GM19238 (cell line): ENCODE measurements at regions not wholly inside any gene's neighbourhood (a gene's known extent, or its start where the extent isn't known, plus 50 kb on each side); places are given as distances from the start of the nearest gene placed in this dataset.

Source experiments
- DNase-seq: peaks from one replicate; pipeline ENCODE4 v3.0.0; 2011; ENCODE audit warnings: low spot score; ENCODE audit not compliant: insufficient read length

GRCh38 chr3:186487819-186488218 lies 56.4 kb downstream of the CRYGS start:
- no peak for DNase-seq

DNA sequence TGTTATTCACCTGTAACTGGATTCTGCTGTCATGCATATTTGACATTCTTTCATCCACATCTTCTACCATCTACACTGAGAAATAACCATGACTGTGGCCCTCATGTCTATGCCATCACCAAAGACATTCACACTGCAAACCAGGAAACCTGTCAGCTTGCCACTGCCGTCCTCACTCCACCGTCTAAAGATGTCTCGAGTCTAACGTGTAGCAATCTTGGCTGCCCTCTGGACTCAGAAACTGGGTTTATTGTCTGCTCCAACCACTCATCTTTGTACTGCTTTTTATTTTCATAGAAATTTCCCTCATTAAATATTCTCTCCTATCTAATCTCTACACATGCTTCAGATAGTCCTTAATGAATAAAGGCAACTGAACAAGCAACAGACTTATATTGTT lies 57.1 kb downstream of the CRYGS start:
- no peak for DNase-seq

- DNase-seq, result no peak
Measured at GRCh38 chr3:186483611-186484340, 60.4 kb downstream of the CRYGS start.

- no peak for DNase-seq
Measured at GRCh38 chr3:186481526-186481925, 62.7 kb downstream of the CRYGS start.

GRCh38 chr3:186477876-186478275 lies 66.3 kb downstream of the CRYGS start:
- DNase-seq, result no peak

DNA sequence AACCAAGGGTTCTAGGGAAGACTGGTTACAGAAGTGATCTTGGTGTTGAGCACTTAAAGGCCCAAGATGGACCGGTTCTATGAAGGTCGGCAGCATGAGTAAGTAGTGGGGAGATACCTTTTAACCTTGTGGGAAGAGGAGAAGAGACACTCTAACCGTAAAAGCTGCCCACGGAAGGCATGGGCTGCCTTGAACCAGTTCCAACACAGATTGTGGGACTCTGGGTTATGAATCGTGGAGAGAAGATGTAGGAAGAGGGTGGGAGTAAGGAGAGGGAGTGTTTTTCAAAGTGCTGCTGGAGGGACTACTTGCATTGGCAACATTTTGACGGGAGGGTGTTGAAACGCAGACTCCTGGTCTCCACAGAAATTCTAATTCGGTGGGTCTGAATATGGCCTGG lies 67.1 kb downstream of the CRYGS start:
- DNase-seq, result no peak

DNA sequence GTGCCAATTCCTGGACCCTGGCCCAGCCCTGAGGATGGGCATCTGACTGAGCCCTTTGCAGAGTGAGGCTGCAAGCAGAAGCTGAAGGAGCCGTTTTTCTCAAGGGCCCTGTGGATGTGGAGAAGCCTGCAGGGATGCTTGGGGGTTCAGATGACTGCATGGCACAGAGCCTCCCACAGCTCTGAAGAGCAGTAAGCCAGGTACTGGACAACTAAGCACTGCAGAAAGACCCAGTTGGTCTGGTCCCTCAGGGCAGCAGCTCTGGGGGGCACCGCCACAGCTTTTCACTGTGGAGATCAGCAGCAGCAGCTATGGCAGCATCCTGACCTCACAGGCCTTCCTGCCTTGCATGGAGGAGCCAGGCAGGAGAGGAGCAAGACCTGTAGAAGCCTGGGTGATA lies 67.6 kb downstream of the CRYGS start:
- DNase-seq, result no peak

- DNase-seq, result no peak
Measured at GRCh38 chr3:186476044-186476468, 68.1 kb downstream of the CRYGS start.

DNA sequence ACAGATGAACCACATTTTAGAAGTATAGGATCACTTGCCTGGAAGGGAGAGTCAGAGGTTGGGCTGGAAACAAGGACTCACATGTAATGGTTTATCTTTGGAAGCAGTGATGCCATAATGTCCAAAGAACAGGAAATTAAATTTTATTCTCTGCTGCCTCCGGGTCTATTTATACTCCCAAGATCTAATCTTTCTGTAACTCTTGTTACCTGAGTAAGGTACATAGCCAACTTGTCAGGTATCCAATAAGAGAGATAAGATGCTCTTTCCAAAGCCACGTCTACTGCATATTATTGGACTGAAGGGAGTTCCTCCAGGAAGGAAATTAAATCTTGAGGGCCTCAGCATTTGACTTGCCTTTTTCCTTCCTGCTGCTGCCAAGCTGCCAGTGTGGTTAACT lies 71.0 kb downstream of the CRYGS start:
- no peak for DNase-seq

DNA sequence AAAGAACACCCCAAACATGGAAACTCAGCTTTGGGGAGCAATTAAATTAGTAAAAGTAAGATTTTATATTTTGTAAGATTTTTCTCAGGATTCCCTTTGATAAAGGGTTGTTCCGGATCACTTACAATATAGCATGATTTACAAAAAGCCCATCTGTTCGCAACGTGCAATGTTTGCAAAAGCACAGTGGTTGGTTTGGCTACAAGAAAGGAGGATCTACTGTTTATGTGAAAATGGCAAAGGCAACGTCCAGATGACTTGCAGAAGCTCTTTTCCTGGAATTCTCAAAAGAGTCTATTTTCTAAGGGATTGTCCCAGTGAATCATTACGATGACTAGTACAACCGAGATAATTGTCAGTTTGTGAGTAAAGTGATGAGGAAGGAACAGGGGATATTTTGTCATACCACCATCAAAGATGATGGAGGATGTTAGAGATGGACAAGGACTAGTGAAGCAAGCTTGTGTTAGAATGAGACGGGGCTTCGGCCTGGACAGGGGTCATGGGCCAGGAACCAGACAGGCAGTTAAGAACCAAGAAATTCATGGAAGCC lies 71.6 kb downstream of the CRYGS start:
- DNase-seq, result no peak

DNA sequence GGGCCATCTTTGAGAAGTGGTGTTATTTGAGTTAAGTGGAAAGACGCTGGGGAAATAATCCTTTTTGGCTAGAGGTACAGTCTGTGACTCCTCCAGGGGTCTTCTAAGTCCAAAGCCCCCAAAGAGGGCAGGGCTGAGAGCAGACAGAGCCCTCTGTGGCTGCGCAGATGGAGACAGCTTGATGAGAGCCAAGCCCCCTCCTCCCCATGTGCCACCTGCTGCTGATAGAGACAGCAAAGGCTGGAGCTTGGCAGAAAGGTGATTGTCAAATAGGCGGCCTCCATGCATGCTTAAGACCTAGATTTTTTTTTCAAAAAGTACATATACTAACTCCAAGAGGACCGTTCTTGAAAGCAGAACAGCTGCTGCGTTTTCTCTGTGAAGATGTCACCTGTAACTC lies 72.4 kb downstream of the CRYGS start:
- DNase-seq, result no peak

DNA sequence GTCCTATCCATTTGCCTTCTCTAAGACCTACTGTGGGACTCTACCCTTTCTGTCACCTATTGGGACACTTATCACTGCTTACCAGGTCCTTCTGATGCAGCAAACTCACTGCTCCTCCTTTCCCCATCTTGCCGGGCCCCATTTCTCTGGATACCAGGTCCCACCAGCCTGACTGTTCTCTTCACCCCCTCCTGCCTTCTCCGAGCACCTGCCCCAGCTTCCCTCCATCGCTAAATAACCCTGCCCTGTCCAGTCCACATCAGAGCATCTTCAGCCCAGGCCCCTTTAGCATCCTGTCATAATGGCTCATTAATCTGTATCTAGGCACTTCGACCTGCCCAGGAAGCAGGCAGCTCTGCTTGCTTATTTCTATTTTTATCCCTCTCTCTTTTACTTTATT lies 74.7 kb downstream of the CRYGS start:
- DNase-seq, result no peak

- DNase-seq, result no peak
Measured at GRCh38 chr3:186467969-186468368, 76.2 kb downstream of the CRYGS start.

DNA sequence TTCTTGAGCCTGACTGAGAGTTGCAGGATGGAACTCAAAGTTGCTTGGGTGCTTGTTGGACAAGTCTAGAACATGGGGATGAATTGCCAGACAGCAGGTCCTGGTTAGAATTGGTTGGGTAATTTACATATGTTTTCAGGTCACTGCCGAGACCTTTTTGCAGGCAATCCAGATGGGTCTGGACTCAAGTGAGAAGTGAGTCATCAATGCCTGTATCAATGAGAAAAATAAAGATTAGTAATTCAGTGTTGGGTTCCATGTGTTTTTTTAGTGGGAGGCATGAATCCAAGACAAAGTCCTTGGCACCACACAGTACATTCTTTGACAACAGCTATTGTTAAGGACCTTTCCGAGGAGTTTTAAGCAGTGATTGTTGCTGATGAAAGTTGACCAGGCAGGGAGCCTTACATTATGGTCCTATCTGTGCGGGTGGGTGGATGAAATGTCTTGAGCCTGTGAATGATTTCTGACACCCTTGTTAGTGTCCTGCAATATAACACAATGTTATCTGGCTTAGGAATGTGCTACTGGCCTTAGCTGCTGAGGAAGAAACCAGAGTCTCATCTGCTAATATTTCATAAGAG lies 77.7 kb downstream of the CRYGS start:
- DNase-seq, result no peak

GRCh38 chr3:186465508-186465907 lies 78.7 kb downstream of the CRYGS start:
- no peak for DNase-seq

DNA sequence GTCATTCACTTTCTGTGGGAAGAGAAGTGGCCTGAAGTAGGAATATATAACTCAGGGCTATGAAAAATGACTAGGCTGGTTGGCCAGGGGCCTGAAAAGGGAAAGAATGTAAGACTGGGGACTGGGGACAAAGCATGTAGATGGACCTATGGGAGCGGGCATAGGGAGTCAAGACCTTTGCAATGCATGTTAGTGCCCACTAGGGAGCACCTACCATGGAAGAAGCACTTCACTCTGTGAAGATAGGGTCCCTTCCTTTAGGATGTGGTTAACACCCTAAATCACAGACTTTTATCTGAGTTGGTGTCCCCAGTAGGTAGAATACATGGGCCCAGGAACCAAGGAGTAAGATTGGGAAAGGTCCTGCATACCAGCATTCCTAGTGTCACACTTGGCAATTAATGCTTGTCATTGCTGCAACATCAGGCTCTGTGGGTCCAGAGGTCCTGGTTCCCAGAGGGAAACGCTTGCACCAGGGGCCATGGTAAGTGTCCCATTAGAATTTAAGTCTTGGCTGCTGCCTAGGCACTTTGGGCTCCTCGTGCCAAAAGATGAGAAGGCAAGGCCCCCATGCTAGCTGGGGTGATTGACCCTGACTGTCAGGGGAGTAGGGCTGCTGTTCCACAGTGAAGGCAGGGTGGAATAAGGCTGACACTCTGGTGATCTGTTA lies 79.6 kb downstream of the CRYGS start:
- no peak for DNase-seq

DNA sequence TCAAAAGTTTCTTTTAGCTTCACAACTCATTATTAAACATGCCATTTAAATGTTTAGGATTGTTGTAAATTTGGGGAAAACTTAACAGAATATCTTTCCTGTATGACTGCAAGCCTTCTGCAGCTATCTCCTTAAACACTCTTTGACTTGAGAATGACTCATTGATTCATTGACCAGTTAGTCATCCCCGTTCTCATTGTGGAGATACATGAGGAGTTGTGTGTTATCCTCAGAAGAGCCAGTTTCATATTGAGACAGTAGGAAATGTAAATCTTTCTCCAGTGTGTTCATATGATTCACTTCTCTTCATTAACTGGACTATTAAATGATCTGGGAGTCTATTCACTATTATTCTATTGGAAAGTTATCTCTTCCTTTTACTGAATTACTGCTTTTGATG lies 83.0 kb downstream of the CRYGS start:
- DNase-seq, result no peak

DNA sequence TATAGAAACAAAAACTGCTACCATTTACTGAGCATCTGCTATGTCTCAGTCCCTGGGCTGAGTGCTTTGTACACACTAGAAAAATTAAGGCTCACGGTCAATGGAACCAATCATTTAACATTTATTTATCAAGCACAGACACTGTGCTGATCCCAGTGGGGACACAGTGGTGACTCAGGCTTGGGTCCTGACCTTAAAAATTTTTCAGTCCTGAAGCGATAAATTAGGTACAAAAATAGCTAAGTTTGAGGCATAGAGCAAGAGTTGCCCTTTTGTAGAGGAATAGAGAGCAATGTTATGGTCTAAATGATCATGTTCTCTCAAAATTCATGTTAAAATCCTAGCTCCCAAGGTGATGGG lies 85.1 kb downstream of the CRYGS start:
- DNase-seq, result no peak

DNA sequence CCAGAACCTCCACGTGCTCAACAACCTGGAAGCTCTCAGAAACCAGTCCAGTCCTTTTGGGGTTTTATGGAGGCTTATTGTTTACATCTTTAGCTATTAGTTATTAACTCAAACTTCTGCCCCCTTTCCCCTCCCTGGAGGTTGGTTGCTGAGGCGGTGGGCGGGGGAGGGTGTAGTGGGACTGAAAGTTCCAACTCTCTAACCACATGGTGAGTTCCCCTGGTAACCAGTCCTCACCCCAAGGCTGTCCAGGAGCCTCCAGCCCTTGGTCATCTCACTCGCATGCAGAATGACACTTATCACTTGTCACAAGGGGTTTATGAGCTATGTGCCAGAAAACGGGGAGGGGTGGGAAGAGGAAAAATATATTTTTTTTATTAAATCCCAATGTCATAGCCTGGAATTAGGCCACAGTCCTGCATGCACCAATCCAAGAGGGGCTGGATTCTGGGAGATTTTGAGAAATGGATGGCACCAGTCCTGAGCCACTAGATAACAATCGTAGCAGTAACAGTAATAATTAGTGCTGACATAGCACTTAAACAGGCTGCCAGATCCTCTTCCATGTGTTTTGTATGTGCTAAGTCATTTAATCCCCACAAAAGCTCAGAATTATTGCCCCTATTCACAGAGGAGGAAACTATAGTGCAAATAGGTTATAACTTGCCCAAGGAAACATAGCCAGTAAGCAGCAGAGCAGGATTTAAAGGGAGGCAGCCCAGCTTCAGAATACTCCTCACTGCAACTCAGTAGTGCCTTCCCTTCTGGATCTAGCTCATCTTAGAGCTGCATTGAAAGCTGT lies 85.7 kb downstream of the CRYGS start:
- no peak for DNase-seq

DNA sequence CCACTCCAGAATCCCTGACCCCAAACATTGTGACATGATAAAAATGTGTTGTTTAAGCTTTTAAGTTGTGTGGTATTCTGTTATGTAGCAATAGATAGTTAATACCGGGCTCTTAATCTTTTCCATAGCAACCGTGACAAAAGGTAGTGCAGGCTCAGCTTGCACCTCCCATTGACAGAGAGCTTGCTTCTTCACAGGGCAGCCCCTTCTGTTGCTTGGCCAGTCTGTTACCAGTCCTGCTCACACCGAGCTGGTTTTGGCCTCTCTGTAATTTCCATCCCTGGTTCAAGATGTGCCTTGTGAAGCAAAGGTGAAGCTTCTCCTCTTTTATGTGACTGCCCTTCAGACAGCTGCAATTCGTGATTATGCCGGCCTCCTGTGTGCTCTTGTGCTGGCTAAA lies 86.9 kb downstream of the CRYGS start:
- no peak for DNase-seq

DNA sequence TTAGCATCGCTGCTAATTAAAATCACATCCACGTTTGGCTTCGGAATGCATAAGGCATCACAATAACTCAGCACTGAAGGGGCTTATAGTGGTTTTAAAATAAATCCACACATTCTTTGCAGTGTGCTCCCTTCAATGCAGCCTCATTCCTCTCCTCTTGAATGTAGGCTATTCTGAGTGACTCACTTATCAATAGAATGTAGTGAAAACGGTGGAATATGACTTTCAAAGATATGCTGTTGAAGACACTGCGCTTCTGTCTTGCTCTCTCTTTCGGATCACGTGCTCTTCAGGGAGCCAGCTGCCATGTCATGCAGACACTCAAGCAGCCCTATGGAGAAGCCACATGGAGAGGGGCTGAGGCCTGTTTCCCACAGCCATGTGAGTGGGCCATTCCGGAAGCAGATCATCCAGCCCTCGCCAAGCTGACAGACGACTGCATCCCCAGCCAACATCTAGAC lies 87.4 kb downstream of the CRYGS start:
- DNase-seq, result no peak
